Activated CD4-positive, alpha-beta memory T cell treated with anti-CD3 and anti-CD28 coated beads for 36 hours (primary cell): ENCODE measurements at regions not wholly inside any gene's neighbourhood (a gene's known extent, or its start where the extent isn't known, plus 50 kb on each side); places are given as distances from the start of the nearest gene placed in this dataset.

ENCODE experiments used
- CTCF ChIA-PET: fragments of 350-600 bp; sonication (Branson Sonifier 250); formaldehyde crosslinking; loops from one replicate; lab custom pipeline; 2021; ENCODE audit warnings: antibody characterized with exemption, inconsistent platforms; lab: Charles Lee
- POLR2A ChIA-PET: fragments of 350-600 bp; sonication (Branson Sonifier 250); formaldehyde crosslinking; loops from one replicate; lab custom pipeline; 2021; ENCODE audit warnings: antibody characterized with exemption; lab: Charles Lee
- DNase-seq: peaks from one replicate; pipeline ENCODE4 v3.0.0-alpha.2; 2020
- H3K27ac Mint-ChIP-seq: one replicate; pipeline ENCODE4 v1.8.0; 2021; ENCODE audit warnings: mixed read lengths
- H3K27me3 Mint-ChIP-seq: one replicate; pipeline ENCODE4 v1.8.0; 2021; ENCODE audit warnings: mixed read lengths
- H3K36me3 Mint-ChIP-seq: one replicate; pipeline ENCODE4 v1.8.0; 2021; ENCODE audit warnings: mixed read lengths
- H3K4me1 Mint-ChIP-seq: one replicate; pipeline ENCODE4 v1.8.0; 2021; ENCODE audit warnings: low read depth, mixed read lengths
- H3K4me3 Mint-ChIP-seq: one replicate; pipeline ENCODE4 v1.8.0; 2021; ENCODE audit warnings: mild to moderate bottlenecking, mixed read lengths
- H3K9me3 Mint-ChIP-seq: one replicate; pipeline ENCODE4 v1.8.0; 2021; ENCODE audit warnings: mixed read lengths
- intact Hi-C: fragments of 100-400 bp; cut with micrococcal nuclease; formaldehyde crosslinking; loops from one replicate; pipeline ENCODE4 v1.15.1; 2023

DNA sequence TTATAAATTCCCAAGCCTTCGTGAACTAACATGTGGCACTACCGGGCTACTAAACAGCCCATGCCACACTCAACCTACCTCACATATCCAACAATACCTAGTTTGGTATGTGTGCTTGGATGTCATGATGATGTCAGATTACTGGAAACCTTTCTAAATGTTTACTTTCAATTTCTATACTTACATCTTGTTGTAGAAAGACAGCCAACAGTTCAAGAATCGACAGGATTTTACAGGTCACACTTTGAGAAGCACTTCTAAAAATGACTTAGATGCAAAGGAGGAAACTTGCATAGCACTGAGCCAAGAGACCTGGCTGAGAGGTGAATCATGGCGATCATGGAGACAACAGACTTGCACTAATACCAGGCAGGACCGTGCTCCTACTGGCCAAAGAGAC, 209.9 kb downstream of the COL4A1 start:
- CTCF ChIA-PET, result no interaction called here
- no peaks in the 10 kb centered on the region for H3K4me1 Mint-ChIP-seq
- no peaks in the 10 kb centered on the region for H3K36me3 Mint-ChIP-seq
- no peak overlapping the region for H3K4me3 Mint-ChIP-seq
- no peak overlapping the region for H3K27ac Mint-ChIP-seq
- POLR2A ChIA-PET, result no interaction called here
- no peaks in the 10 kb centered on the region for H3K27me3 Mint-ChIP-seq
- H3K9me3 Mint-ChIP-seq, result peaks cover 19% of the 10 kb centered on the region
- no peak for DNase-seq
- intact Hi-C loops, result no loop called here

DNA sequence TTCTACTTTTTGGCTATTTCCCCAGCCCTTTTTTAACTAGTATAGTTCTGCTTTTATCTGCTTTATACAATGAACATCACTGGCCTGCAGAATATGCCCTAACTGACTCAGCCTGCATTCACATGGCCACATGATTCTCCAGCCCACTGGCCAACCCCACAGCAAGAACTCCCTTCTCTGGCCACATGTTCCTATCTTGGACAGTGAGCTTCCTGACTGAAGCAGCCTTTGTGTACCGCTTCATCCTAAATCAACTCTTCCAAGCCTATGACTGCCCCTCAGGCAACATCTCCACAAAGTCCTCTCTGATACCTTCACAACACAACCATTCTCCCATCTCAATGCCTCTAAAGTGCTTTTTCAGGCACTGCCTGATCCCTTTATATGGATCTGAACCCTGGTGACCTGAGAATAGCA, 214.1 kb downstream of the COL4A1 start:
- no peaks in the 10 kb centered on the region for H3K27me3 Mint-ChIP-seq
- no peaks in the 10 kb centered on the region for H3K36me3 Mint-ChIP-seq
- intact Hi-C loops, result no loop called here
- H3K27ac Mint-ChIP-seq, result no peak overlapping the region
- DNase-seq, result no peak
- CTCF ChIA-PET, result no interaction called here
- H3K9me3 Mint-ChIP-seq, result no peaks in the 10 kb centered on the region
- H3K4me3 Mint-ChIP-seq, result no peak overlapping the region
- H3K4me1 Mint-ChIP-seq, result no peaks in the 10 kb centered on the region
- POLR2A ChIA-PET, result no interaction called here

DNA sequence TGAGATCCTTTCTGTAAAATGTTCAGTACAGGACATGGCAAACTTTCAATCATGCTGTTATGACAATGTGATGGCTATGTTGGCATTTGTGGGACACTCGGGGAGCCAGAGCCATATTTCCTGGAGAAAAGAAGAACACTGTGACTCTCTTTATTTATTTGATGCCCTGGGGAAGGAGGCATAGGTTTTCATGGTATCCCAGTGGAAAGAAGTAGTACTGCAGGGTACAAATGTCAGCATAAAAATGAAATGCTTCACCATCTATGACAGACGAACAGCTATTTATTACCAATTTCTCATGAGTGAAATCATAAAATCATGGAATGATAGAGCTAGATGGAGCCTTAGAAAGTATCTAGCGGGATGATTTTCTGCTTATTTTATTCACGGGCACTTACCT, 217.1 kb downstream of the COL4A1 start:
- no peaks in the 10 kb centered on the region for H3K36me3 Mint-ChIP-seq
- intact Hi-C loops, result no loop called here
- H3K27ac Mint-ChIP-seq, result no peak overlapping the region
- H3K27me3 Mint-ChIP-seq, result no peaks in the 10 kb centered on the region
- DNase-seq, result no peak
- H3K4me1 Mint-ChIP-seq, result no peaks in the 10 kb centered on the region
- ChIA-PET POLR2A (no interaction called here), CTCF (interaction anchor here (1.5 kb wide), 1 partner anchor 25 kb away, joined by 3 read pairs; no protein-coding TSS in a partner anchor)
- H3K4me3 Mint-ChIP-seq, result no peak overlapping the region
- no peaks in the 10 kb centered on the region for H3K9me3 Mint-ChIP-seq

DNA sequence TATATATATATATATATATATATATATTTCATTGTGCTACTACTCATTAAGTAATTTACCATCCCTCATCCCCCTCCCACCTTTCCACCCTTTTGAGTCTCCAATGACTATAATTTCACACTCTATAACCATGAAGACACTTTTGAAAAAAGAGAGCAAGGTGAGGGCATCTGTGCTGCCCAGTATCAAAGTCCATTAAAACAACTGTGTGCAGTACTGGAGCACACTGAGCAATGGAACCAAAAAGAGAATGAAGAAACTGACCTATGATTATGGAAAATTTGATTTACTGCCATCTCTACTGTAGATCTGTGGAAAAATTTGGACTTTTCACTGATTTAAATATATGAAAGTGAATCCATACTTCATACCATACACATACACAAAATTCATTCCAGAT, 217.9 kb downstream of the COL4A1 start:
- Mint-ChIP-seq H3K4me1 (no peaks in the 10 kb centered on the region), H3K36me3 (no peaks in the 10 kb centered on the region), H3K9me3 (no peaks in the 10 kb centered on the region), H3K27ac (no peak overlapping the region), H3K27me3 (no peaks in the 10 kb centered on the region), H3K4me3 (no peak overlapping the region)
- ChIA-PET POLR2A (no interaction called here), CTCF (no interaction called here)
- intact Hi-C loops, result no loop called here
- no peak for DNase-seq

DNA sequence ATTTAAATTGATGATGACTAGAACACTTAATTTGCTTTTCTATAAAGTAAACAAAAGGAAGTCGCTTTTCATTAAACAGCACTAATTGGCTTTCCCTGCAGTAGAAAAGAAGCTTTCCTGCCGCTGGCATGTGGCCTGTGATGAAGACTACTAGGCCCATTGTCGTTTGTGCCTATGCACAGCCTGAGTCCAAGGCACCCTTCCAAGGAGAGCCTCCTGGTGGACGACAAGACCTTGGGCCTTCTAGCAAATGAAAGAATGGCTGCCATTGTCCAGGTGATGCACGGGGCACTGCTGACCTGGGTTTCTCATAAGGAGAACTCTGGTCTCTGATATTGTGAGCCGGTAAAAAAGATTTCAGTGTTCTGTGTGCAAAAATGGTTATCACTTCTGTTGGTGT, 233.0 kb downstream of the COL4A1 start:
- ChIA-PET POLR2A (no interaction called here), CTCF (no interaction called here)
- DNase-seq, result no peak
- H3K36me3 Mint-ChIP-seq, result no peaks in the 10 kb centered on the region
- intact Hi-C loops, result no loop called here
- no peak overlapping the region for H3K27ac Mint-ChIP-seq
- H3K4me1 Mint-ChIP-seq, result no peaks in the 10 kb centered on the region
- H3K4me3 Mint-ChIP-seq, result no peak overlapping the region
- H3K9me3 Mint-ChIP-seq, result peaks cover 4% of the 10 kb centered on the region
- peaks cover 3% of the 10 kb centered on the region for H3K27me3 Mint-ChIP-seq

DNA sequence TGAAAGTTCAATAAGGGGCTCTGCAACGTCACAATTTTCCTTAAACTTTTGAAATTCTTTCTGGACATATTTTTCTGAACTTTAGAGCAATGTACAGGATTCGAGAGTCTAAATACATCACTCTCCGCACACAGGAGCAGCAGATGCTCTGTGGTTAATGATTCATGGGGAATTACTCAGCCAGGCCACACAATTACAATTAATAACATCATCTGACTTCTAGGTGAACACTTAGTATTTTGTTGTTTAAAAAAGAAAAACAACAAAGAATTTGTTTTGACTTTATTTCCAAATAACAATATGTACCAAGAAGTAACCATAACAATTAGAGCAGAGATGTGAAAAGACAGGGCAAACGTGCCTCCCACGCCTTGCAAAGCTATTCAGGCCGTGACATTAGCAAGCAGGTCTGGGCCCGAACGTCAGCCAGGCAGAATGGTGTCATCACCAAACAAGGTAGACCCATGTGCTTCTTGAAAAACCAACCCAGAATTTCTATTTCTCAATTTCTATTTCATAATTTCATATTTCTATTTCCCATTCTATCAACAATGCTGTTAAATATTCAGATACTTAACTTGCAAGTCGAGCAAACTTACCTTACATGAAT, 236.3 kb downstream of the COL4A1 start:
- no peaks in the 10 kb centered on the region for H3K4me1 Mint-ChIP-seq
- no peak overlapping the region for H3K4me3 Mint-ChIP-seq
- H3K36me3 Mint-ChIP-seq, result no peaks in the 10 kb centered on the region
- ChIA-PET POLR2A (no interaction called here), CTCF (no interaction called here)
- intact Hi-C loops, result no loop called here
- no peak for DNase-seq
- H3K27ac Mint-ChIP-seq, result no peak overlapping the region
- no peaks in the 10 kb centered on the region for H3K9me3 Mint-ChIP-seq
- no peaks in the 10 kb centered on the region for H3K27me3 Mint-ChIP-seq

DNA sequence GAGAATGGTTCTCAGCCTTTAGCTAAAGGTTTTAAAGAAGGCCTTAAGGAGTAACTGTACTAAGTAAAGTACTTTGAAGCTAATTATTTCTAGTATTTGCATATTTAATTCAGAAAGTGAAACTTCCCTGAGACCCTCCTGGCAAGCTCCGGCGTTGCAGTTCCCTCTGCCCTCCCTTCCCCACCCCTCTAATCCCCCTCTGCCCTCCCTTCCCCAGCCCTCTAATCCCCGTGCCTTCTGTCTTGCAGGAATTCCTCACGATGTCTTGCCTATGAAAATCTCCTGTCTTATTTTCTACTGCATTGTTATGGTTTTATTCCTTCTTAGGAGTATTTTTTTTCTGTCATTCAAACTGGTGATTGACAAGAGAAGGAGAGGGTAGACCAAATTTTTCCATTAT, 236.9 kb downstream of the COL4A1 start:
- no peak for DNase-seq
- no peaks in the 10 kb centered on the region for H3K4me1 Mint-ChIP-seq
- H3K27me3 Mint-ChIP-seq, result no peaks in the 10 kb centered on the region
- CTCF ChIA-PET, result no interaction called here
- intact Hi-C loops, result no loop called here
- POLR2A ChIA-PET, result no interaction called here
- H3K4me3 Mint-ChIP-seq, result no peak overlapping the region
- H3K27ac Mint-ChIP-seq, result no peak overlapping the region
- no peaks in the 10 kb centered on the region for H3K36me3 Mint-ChIP-seq
- no peaks in the 10 kb centered on the region for H3K9me3 Mint-ChIP-seq

DNA sequence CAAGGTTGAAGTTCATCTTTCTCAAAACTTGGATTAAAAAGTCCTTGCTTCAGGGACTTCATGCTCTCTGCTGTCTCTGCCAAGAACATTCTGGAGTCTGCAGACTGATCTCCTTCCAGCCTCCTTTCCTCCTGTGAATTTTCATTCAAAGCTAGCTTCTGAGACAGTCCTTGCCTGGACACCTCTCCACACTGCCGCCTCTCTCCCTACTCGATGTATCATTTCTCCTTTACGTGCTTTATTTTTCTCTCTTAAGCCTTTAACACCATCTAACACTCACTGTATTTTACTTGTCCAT, 238.8 kb downstream of the COL4A1 start:
- H3K4me3 Mint-ChIP-seq, result no peak overlapping the region
- CTCF ChIA-PET, result no interaction called here
- no peaks in the 10 kb centered on the region for H3K4me1 Mint-ChIP-seq
- no peak for DNase-seq
- H3K27me3 Mint-ChIP-seq, result no peaks in the 10 kb centered on the region
- POLR2A ChIA-PET, result no interaction called here
- H3K36me3 Mint-ChIP-seq, result no peaks in the 10 kb centered on the region
- no peak overlapping the region for H3K27ac Mint-ChIP-seq
- H3K9me3 Mint-ChIP-seq, result no peaks in the 10 kb centered on the region
- intact Hi-C loops, result no loop called here

DNA sequence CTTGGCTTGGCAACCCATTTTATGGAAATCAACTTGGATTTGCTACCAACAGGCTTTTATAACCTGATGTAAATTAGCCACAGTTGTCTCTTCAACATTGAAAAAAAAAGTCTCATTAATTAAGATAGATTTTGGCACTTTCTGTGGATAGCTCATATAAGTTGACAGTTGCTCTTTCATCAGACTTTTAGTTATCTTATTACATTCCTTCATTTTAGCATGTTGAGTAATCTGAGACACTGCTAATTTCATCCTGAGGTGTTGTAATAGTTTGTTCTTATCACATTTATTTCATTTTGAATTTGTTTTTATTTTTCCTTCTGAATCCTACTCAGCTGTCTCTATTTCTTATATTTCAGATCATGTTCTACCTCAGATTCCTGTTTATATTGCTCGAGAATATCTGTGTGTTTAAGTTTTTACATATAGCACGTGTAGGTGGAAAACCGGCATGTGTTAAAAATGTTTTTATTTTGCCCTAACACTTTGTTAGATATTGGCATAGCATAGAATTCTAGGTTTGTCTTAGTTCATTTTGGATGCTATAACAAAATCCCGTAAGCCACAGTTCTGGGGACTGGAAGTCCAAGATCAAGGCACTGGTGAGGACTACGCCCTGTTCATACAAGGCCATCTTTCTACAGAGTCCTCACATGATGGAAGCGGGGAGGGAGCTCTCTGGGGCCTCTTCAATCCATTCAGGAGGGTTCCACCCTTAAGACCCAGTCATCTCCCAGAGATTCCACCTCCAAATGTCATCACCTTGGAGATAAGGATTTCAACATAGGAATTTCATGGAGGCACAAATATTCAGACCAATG, 239.4 kb downstream of the COL4A1 start:
- ChIA-PET CTCF (no interaction called here), POLR2A (no interaction called here)
- H3K27me3 Mint-ChIP-seq, result no peaks in the 10 kb centered on the region
- H3K27ac Mint-ChIP-seq, result no peak overlapping the region
- no peaks in the 10 kb centered on the region for H3K9me3 Mint-ChIP-seq
- DNase-seq, result no peak
- no peaks in the 10 kb centered on the region for H3K36me3 Mint-ChIP-seq
- H3K4me1 Mint-ChIP-seq, result no peaks in the 10 kb centered on the region
- intact Hi-C loops, result no loop called here
- H3K4me3 Mint-ChIP-seq, result no peak overlapping the region

- no peaks in the 10 kb centered on the region for H3K36me3 Mint-ChIP-seq
- CTCF ChIA-PET, result no interaction called here
- no peaks in the 10 kb centered on the region for H3K27me3 Mint-ChIP-seq
- POLR2A ChIA-PET, result no interaction called here
- H3K9me3 Mint-ChIP-seq, result no peaks in the 10 kb centered on the region
- DNase-seq, result no peak
- no peaks in the 10 kb centered on the region for H3K4me1 Mint-ChIP-seq
- H3K4me3 Mint-ChIP-seq, result no peak overlapping the region
- no peak overlapping the region for H3K27ac Mint-ChIP-seq
- intact Hi-C loops, result no loop called here
Observed at GRCh38 chr13:110065780-110066179, 241.2 kb downstream of the COL4A1 start.

DNA sequence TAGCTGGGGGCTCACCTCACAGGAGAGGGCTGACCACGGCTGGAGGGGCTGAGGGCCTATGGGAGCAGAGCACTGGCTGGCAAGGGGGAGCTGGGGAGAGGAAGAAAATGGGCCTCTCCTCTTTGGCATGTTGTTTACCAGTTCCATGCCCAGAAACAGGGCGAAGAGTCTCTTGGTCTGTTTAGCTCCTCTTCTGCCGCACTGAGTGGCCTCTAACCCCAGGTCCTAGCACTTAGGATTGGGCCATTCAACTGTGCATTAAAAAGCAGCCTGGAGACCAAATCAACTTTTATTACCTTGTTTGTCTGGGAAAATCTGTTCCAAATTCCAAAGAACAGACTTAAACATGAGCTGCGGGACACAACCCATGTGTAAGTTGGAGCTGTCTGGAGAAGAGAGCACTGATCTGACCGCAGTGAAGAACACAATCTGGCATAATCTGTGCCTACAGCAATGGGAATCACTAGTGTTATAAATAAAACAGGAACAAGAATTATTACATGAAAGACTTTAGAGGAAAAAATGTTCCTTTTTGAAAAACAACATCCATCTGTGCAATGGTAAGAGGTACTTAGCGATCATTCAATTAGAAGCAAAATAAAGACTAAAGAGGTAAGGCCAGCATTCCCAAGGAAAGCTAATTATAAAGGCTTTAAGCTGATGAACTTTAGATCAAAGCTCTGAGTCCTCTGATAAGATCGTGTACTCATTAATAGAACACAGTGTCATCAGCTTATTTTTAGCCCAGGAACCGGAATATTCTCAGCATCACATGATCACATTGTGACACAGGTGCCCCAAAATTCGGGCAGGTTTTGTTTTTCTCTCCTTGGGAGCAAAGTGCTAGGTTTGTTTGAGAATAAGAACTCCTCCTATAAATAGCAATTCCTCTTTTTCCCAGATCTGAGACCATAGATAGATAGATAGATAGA, 243.2 kb downstream of the COL4A1 start:
- H3K4me3 Mint-ChIP-seq, result no peak overlapping the region
- intact Hi-C loops, result no loop called here
- H3K27me3 Mint-ChIP-seq, result no peaks in the 10 kb centered on the region
- POLR2A ChIA-PET, result no interaction called here
- CTCF ChIA-PET, result no interaction called here
- H3K4me1 Mint-ChIP-seq, result no peaks in the 10 kb centered on the region
- no peak for DNase-seq
- no peaks in the 10 kb centered on the region for H3K9me3 Mint-ChIP-seq
- H3K27ac Mint-ChIP-seq, result no peak overlapping the region
- no peaks in the 10 kb centered on the region for H3K36me3 Mint-ChIP-seq

DNA sequence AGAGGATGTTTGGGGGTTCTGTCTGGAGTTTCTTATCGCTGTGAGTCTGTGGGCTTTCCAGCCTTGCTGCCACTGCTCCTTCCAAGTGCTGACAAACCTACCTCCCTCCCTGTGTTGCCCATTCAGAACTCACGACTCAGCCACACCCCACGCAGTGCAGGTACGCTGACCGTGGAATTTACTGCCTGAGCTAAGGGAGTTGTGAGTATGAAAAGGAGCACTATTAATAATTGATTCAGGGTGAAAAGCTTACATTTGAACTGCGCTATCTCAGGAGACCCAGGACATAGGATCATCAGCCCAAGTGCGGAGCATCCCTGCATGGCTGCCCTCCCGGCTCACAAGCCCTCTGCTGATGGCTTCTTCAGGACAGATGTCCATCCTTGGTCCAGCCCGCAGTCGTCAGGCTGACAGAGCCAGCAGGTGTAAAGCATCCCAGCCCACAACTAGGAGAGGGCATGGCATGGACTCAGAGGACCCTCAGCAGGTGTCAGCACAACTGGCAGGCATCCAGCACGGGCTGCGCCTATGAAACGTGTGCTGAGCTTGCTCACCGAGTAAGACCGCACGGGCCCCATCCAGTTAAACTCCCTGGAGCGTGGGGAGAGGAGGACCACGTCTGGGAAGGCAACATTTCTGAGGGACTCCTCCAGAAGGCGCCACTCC, 244.0 kb downstream of the COL4A1 start:
- DNase-seq, result no peak
- ChIA-PET CTCF (no interaction called here), POLR2A (no interaction called here)
- Mint-ChIP-seq H3K4me3 (no peak overlapping the region), H3K9me3 (no peaks in the 10 kb centered on the region), H3K27ac (no peak overlapping the region), H3K4me1 (no peaks in the 10 kb centered on the region), H3K36me3 (no peaks in the 10 kb centered on the region), H3K27me3 (no peaks in the 10 kb centered on the region)
- intact Hi-C loops, result no loop called here
